ENCODE measurements at regions not wholly inside any gene's neighbourhood (a gene's known extent, or its start where the extent isn't known, plus 50 kb on each side); places are given as distances from the start of the nearest gene placed in this dataset.

DNA sequence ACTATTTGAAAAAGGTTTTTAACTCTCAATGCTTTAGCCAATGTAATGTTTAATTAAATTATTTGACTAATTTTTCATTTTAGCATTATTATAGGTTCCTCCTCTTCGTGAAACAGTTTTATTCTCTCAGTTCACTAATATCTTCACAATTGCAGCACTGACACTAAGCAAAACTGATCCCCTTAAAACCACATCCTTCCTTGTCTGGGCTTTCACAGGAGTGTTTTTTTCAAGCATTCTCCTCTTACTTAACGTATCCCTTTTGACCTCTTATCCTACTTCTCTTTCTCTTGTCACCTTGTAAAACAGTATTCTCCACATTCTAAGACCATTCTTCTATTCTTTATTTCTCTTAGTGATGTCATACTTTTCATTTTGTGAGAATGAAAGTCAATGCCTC, 112.8 kb downstream of the DSC3 start:
- no peak overlapping the region for H3K4me3 ChIP-seq (ENCODE audit: low read depth, poor library complexity, severe bottlenecking)
- TF ChIP-seq POLR2A (IDR thresholded peaks at IDR 0.05): no peak
- TF ChIP-seq, protein P1, sequence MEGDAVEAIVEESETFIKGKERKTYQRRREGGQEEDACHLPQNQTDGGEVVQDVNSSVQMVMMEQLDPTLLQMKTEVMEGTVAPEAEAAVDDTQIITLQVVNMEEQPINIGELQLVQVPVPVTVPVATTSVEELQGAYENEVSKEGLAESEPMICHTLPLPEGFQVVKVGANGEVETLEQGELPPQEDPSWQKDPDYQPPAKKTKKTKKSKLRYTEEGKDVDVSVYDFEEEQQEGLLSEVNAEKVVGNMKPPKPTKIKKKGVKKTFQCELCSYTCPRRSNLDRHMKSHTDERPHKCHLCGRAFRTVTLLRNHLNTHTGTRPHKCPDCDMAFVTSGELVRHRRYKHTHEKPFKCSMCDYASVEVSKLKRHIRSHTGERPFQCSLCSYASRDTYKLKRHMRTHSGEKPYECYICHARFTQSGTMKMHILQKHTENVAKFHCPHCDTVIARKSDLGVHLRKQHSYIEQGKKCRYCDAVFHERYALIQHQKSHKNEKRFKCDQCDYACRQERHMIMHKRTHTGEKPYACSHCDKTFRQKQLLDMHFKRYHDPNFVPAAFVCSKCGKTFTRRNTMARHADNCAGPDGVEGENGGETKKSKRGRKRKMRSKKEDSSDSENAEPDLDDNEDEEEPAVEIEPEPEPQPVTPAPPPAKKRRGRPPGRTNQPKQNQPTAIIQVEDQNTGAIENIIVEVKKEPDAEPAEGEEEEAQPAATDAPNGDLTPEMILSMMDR (IDR thresholded peaks at IDR 0.05): no peak
- intact Hi-C loops (cut with DNase I; ENCODE audit: low total_unique reads): no loop called here
- WGBS, 2 donors: 57 to 67% methylated on average over 2 of the region's 2 CpGs
- no peak for DNase-seq (ENCODE audit: low spot score in 2 of 2)

DNA sequence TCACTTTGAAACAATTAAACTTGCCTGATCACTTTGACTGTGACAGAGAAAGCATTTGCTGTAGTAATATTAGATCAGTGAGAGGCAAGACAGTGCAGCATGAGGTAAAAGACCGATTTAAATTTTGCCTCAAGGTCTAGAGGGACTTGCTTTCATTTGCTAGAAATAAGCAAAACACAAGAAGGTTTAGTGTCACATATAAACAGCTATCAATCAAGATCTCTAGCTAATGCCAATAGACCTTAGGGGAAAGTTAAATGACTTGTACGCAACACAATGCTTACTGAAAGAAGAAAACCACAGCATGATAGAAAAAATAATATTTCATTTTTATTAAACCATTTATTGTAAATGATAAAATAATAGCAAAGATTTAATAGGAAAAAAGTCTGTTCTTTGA, 113.5 kb downstream of the DSC3 start:
- 51 to 57% methylated on average over 2 of the region's 2 CpGs for WGBS, 2 donors
- no peak overlapping the region for H3K4me3 ChIP-seq (ENCODE audit: low read depth, poor library complexity, severe bottlenecking)
- DNase-seq (ENCODE audit: low spot score in 2 of 2): no peak
- TF ChIP-seq, protein P1 (IDR thresholded peaks at IDR 0.05): no peak
- TF ChIP-seq POLR2A (IDR thresholded peaks at IDR 0.05): no peak
- intact Hi-C loops (cut with DNase I; ENCODE audit: low total_unique reads): no loop called here

DNA sequence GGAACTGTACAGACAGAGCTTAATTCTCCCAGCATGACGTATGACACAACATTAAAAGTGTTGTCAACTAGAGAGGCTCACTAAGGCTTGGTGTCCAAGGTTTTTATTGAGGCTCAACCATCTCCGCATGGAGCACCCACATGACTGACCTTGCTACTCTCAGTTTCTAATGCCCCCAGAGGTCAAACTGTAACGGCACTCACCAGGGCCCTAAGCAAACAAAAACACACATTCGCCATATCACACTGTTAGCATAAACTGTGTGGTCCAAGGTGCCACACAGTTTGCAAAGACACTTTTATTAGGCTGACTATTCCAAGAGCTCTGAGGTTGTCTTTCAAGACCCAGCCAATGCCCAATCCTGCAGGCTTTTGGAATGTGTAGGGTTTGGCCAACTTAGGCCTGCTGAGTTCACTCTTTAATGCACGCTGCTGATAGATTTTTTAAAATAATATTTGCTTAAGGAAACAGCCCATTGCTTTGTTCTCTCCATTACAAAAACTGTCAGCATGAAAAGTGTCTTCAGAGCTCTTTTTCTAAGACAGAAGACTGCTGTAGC, 114.9 kb downstream of the DSC3 start:
- WGBS, 2 donors: 78% methylated on average over 5 of the region's 5 CpGs
- TF ChIP-seq POLR2A (IDR thresholded peaks at IDR 0.05): no peak
- TF ChIP-seq, protein P1 (IDR thresholded peaks at IDR 0.05): no peak
- intact Hi-C loops (cut with DNase I; ENCODE audit: low total_unique reads): no loop called here
- DNase-seq (ENCODE audit: low spot score in 2 of 2): no peak
- H3K4me3 ChIP-seq (ENCODE audit: low read depth, poor library complexity, severe bottlenecking): no peak overlapping the region

DNA sequence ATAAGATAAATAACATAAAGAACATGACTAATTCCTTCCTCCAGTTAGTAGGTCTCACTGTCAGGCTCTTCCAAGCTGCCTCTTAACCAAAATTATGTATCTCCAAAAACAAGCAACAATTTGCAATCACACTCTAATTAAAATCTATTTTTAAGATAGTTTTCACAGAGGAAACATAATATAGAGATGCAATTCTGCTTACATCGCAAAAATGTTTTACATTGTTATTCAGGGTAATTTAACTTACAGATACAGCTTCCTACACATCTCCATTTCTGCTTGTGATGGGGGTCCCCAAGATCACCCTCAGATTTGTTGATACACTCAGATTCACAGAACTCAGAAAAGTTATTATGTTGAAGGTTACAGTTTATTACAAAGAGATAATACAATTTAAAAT, 115.5 kb downstream of the DSC3 start:
- WGBS, 2 donors: 97 to 100% methylated on average over 1 of the region's 1 CpG
- H3K4me3 ChIP-seq (ENCODE audit: low read depth, poor library complexity, severe bottlenecking): no peak overlapping the region
- TF ChIP-seq, protein P1 (IDR thresholded peaks at IDR 0.05): no peak
- intact Hi-C loops (cut with DNase I; ENCODE audit: low total_unique reads): no loop called here
- DNase-seq (ENCODE audit: low spot score in 2 of 2): no peak

DNA sequence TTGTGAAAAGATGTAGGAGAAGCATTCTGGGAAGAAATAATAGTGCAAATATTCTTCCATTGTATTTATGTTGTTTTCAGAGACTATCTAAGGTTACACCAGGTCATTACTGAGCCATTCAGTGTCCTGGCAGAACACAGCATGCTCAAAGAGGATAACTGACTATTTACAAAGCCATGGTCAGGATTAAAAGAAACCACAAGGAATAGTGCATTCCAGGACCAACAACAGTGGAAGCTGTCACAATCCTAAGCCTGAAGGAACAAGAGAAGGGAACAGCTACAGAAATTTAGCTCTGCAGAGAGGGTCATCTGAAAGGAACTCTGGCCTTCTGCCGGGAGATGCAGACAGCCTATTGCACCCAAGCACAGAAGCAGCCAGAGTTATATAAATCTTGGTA, 116.7 kb downstream of the DSC3 start:
- DNase-seq (ENCODE audit: low spot score in 2 of 2): no peak
- intact Hi-C loops (cut with DNase I; ENCODE audit: low total_unique reads): no loop called here
- WGBS, 2 donors: 97 to 100% methylated on average over 1 of the region's 1 CpG
- H3K4me3 ChIP-seq (ENCODE audit: low read depth, poor library complexity, severe bottlenecking): no peak overlapping the region
- TF ChIP-seq, protein P1 (IDR thresholded peaks at IDR 0.05): no peak
- TF ChIP-seq POLR2A (IDR thresholded peaks at IDR 0.05): no peak

DNA sequence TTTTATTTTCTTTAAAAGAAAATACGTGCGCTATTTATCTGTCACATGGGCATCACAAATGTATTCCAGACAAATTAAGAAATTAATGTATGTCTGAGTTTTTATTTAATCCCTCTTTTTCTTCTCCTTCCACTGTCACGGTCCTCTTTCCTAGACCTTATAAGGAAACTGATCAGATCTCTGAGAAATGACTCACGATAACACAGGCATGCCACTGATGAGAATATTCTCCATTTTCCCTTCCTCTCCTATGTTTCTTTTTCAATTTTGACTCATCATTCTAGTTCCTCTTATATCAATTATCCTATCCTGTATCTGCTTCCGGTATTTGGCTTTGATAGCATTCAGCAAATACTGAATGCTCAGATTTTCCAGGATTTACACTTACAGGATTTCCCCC, 121.8 kb downstream of the DSC3 start:
- DNase-seq (ENCODE audit: low spot score in 2 of 2): no peak
- H3K4me3 ChIP-seq (ENCODE audit: low read depth, poor library complexity, severe bottlenecking): no peak overlapping the region
- intact Hi-C loops (cut with DNase I; ENCODE audit: low total_unique reads): no loop called here
- WGBS, 2 donors: 82 to 84% methylated on average over 5 of the region's 5 CpGs
- TF ChIP-seq POLR2A (IDR thresholded peaks at IDR 0.05): no peak
- TF ChIP-seq, protein P1 (IDR thresholded peaks at IDR 0.05): no peak

Measured in lower leg skin (tissue), 4 donors.